ENCODE measurements at regions not wholly inside any gene's neighbourhood (a gene's known extent, or its start where the extent isn't known, plus 50 kb on each side); places are given as distances from the start of the nearest gene placed in this dataset.

GRCh38 chrX:125620715-125621587, 301.3 kb downstream of the TEX13C start:
- TF ChIP-seq CTCF (conservative IDR thresholded peaks at IDR 0.05 in 1 of 2, IDR thresholded peaks at IDR 0.05 in 1 of 2; ENCODE audit: low read depth in 1 of 2, low read length in 2 of 2), result no peak
- no peak for TF ChIP-seq EZH2 (IDR thresholded peaks at IDR 0.05; ENCODE audit: low read length, missing control alignments)

Measured in fibroblast of lung (primary cell).